GM21447 (cell line): ENCODE measurements at regions not wholly inside any gene's neighbourhood (a gene's known extent, or its start where the extent isn't known, plus 50 kb on each side); places are given as distances from the start of the nearest gene placed in this dataset.
"Not testable (repeated sequence)": the region's sequence is repeated elsewhere in the genome, so short reads cannot be mapped to it uniquely, and the experiment has no call there.

Source experiments
- ATAC-seq: cut with Tn5 transposase; IDR thresholded peaks from one replicate; pipeline ENCODE4 v1.9.1; 2021; ENCODE audit not compliant: unreplicated experiment

GRCh38 chr18:14190776-14191442 lies 58.7 kb upstream of the ZNF519 start:
- peak; percentile 80 for ATAC-seq

GRCh38 chr18:14189858-14190257 lies 57.6 kb upstream of the ZNF519 start:
- ATAC-seq = no peak

- not testable (repeated sequence) for ATAC-seq
These were observed 56.6 kb upstream of the ZNF519 start for GRCh38 chr18:14188751-14189406.
